Trophoblast cell (in vitro differentiated cells and primary cell): ENCODE measurements at regions not wholly inside any gene's neighbourhood (a gene's known extent, or its start where the extent isn't known, plus 50 kb on each side); places are given as distances from the start of the nearest gene placed in this dataset.

ENCODE experiments used
- DNase-seq, 2 donors: peaks; one replicate each; pipeline ENCODE4 v3.0.0-alpha.2; 2016
- H2AFZ ChIP-seq: 2 replicates; pipeline ENCODE4 v1.6.1; 2013; ENCODE audit warnings: low read length, moderate library complexity, mild to moderate bottlenecking; ENCODE audit not compliant: insufficient read depth, poor library complexity
- H2AK5ac ChIP-seq: 2 replicates; pipeline ENCODE4 v1.6.1; 2013; ENCODE audit warnings: mild to moderate bottlenecking, low read length
- H2BK120ac ChIP-seq: 2 replicates; pipeline ENCODE4 v1.6.1; 2013; ENCODE audit warnings: low read length, mild to moderate bottlenecking, moderate library complexity; ENCODE audit not compliant: insufficient read depth, poor library complexity
- H2BK12ac ChIP-seq: 2 replicates; pipeline ENCODE4 v1.6.1; 2013; ENCODE audit warnings: mild to moderate bottlenecking, low read length, moderate library complexity
- H2BK5ac ChIP-seq: 2 replicates; pipeline ENCODE4 v1.6.1; 2013; ENCODE audit warnings: low read length, low read depth, moderate library complexity, mild to moderate bottlenecking; ENCODE audit not compliant: poor library complexity
- H3K14ac ChIP-seq: 2 replicates; pipeline ENCODE4 v1.6.1; 2013; ENCODE audit warnings: mild to moderate bottlenecking, low read length
- H3K18ac ChIP-seq: 2 replicates; pipeline ENCODE4 v1.6.1; 2013; ENCODE audit warnings: mild to moderate bottlenecking, low read length
- H3K23ac ChIP-seq: 2 replicates; pipeline ENCODE4 v1.6.1; 2013; ENCODE audit warnings: low read length
- H3K27ac ChIP-seq: 2 replicates; pipeline ENCODE4 v1.5.1; 2013; ENCODE audit warnings: low read depth, mild to moderate bottlenecking, inconsistent platforms, low read length, moderate library complexity
- H3K27me3 ChIP-seq: 2 replicates; pipeline ENCODE4 v1.6.1; 2013; ENCODE audit warnings: inconsistent platforms, mild to moderate bottlenecking, low read length, moderate library complexity; ENCODE audit not compliant: insufficient read depth
- H3K36me3 ChIP-seq, 2 experiments: 1 replicate in 1 of 2; 2 replicates in 1 of 2; pipeline ENCODE4 v1.6.1; 2013; ENCODE audit warnings: low read length in 2 of 2, mild to moderate bottlenecking in 2 of 2, moderate library complexity in 1 of 2; ENCODE audit not compliant: insufficient read depth in 2 of 2, control insufficient read depth in 1 of 2
- H3K4ac ChIP-seq: 2 replicates; pipeline ENCODE4 v1.6.1; 2013; ENCODE audit warnings: low read depth, mild to moderate bottlenecking, low read length, moderate library complexity
- H3K4me1 ChIP-seq, 2 experiments: 1 replicate in 1 of 2; 2 replicates in 1 of 2; pipeline ENCODE4 v1.6.1; 2013; ENCODE audit warnings: low read length in 2 of 2, mild to moderate bottlenecking in 2 of 2, moderate library complexity in 1 of 2; ENCODE audit not compliant: insufficient read depth in 2 of 2, control insufficient read depth in 1 of 2
- H3K4me2 ChIP-seq: 2 replicates; pipeline ENCODE4 v1.6.1; 2013; ENCODE audit warnings: inconsistent platforms, mild to moderate bottlenecking, low read length, moderate library complexity
- H3K4me3 ChIP-seq: 2 replicates; pipeline ENCODE4 v1.5.1; 2013; ENCODE audit warnings: mild to moderate bottlenecking, low read depth, low read length, inconsistent platforms
- H3K79me1 ChIP-seq: one replicate; pipeline ENCODE4 v1.6.1; 2013; ENCODE audit warnings: low read length
- H3K79me2 ChIP-seq: 2 replicates; pipeline ENCODE4 v1.6.1; 2013; ENCODE audit warnings: low read length, mild to moderate bottlenecking; ENCODE audit not compliant: control insufficient read depth, insufficient read depth, poor library complexity
- H3K9ac ChIP-seq: 2 replicates; pipeline ENCODE4 v1.6.1; 2013; ENCODE audit warnings: mild to moderate bottlenecking, low read length
- H3K9me3 ChIP-seq: 2 replicates; pipeline ENCODE4 v1.6.1; 2013; ENCODE audit warnings: low read depth, mild to moderate bottlenecking, control low read depth, inconsistent platforms, low read length; ENCODE audit not compliant: insufficient read depth
- H4K12ac ChIP-seq: 2 replicates; pipeline ENCODE4 v1.6.1; 2013; ENCODE audit warnings: low read depth, mild to moderate bottlenecking, low read length, moderate library complexity
- H4K8ac ChIP-seq: 2 replicates; pipeline ENCODE4 v1.6.1; 2013; ENCODE audit warnings: low read depth, mild to moderate bottlenecking, low read length, moderate library complexity
- H4K91ac ChIP-seq: one replicate; pipeline ENCODE4 v1.6.1; 2013; ENCODE audit warnings: low read depth, mild to moderate bottlenecking, low read length, moderate library complexity
- WGBS: extraction: QIAGEN DNeasy Blood & Tissue Kit; methylation state at CpG from one replicate; pipeline ENCODE4 v1.1.7; 2013; ENCODE audit warnings: missing lambda C conversion rate; ENCODE audit not compliant: insufficient read length, insufficient coverage; ENCODE audit errors: extremely low coverage; 5-methylcytosine and 5-hydroxymethylcytosine counted together

DNA sequence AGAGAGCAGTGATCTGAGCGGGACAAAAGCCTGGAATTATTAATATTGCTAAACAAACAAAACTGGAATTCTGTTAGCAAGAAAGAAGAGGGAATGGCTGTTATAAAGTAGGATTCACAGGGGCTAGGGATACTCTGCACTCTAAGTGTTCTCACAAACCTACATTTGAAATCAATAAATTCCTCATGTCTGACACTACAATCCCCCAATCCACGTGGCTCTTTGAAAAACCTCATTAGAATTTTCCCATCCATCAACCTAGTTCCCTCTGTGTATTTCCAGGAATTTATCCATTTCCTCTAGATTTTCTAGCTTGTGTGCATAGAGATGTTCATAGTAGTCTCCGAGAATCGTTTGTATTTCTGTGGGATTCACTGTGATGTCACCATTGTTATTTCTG, 307.5 kb downstream of the RBM26 start:
- no CpG with 5 or more reads among the region's 4 CpGs for WGBS
- no peaks in the 10 kb centered on the region for H3K79me2 ChIP-seq
- no peak overlapping the region for H4K8ac ChIP-seq
- no peak overlapping the region for H2BK12ac ChIP-seq
- DNase-seq: no peak
- H2BK5ac ChIP-seq: no peak overlapping the region
- H3K9ac ChIP-seq: no peak overlapping the region
- H3K27me3 ChIP-seq: no peaks in the 10 kb centered on the region
- no peak overlapping the region for H2AK5ac ChIP-seq
- H3K4ac ChIP-seq: no peak overlapping the region
- no peaks in the 10 kb centered on the region for H3K36me3 ChIP-seq
- H2BK120ac ChIP-seq: no peak overlapping the region
- H3K4me1 ChIP-seq: no peaks in the 10 kb centered on the region
- H4K91ac ChIP-seq: no peak overlapping the region
- H3K4me3 ChIP-seq: no peak overlapping the region
- H3K27ac ChIP-seq: no peak overlapping the region
- no peak overlapping the region for H3K18ac ChIP-seq
- H3K23ac ChIP-seq: no peak overlapping the region
- H3K14ac ChIP-seq: no peak overlapping the region
- no peaks in the 10 kb centered on the region for H3K79me1 ChIP-seq
- no peak overlapping the region for H3K4me2 ChIP-seq
- H4K12ac ChIP-seq: no peak overlapping the region
- no peaks in the 10 kb centered on the region for H3K9me3 ChIP-seq
- no peak overlapping the region for H2AFZ ChIP-seq

DNA sequence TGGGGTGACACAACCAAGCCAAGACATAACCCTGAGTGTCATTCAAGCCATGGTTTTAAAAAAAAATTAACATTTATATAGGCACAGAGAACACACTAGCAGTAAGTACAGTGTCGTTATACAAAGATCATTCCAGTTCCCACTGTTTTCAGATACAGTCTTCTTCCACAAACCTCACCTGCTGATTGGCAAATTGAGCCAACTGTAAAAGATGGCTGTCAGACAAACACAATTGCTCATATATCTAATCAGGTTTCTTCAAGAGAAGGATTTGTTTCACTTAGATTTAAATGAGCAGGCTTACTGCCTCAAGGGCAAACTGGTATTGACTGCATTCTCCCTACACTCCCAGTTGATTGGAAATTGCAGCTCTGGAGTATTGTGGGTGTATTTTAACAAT, 308.9 kb downstream of the RBM26 start:
- H3K4me1 ChIP-seq: no peaks in the 10 kb centered on the region
- H3K9me3 ChIP-seq: no peaks in the 10 kb centered on the region
- H3K27ac ChIP-seq: no peak overlapping the region
- no peak overlapping the region for H3K4ac ChIP-seq
- H3K4me2 ChIP-seq: no peak overlapping the region
- no peaks in the 10 kb centered on the region for H3K36me3 ChIP-seq
- H2BK5ac ChIP-seq: no peak overlapping the region
- H4K12ac ChIP-seq: no peak overlapping the region
- H2AFZ ChIP-seq: no peak overlapping the region
- no peak overlapping the region for H2AK5ac ChIP-seq
- H2BK120ac ChIP-seq: no peak overlapping the region
- H3K18ac ChIP-seq: no peak overlapping the region
- DNase-seq: no peak
- H3K27me3 ChIP-seq: no peaks in the 10 kb centered on the region
- no peak overlapping the region for H3K14ac ChIP-seq
- H4K91ac ChIP-seq: no peak overlapping the region
- no peak overlapping the region for H3K9ac ChIP-seq
- no CpG with 5 or more reads among the region's 1 CpG for WGBS
- H3K79me1 ChIP-seq: no peaks in the 10 kb centered on the region
- H2BK12ac ChIP-seq: no peak overlapping the region
- H3K4me3 ChIP-seq: no peak overlapping the region
- no peak overlapping the region for H4K8ac ChIP-seq
- no peaks in the 10 kb centered on the region for H3K79me2 ChIP-seq
- no peak overlapping the region for H3K23ac ChIP-seq

DNA sequence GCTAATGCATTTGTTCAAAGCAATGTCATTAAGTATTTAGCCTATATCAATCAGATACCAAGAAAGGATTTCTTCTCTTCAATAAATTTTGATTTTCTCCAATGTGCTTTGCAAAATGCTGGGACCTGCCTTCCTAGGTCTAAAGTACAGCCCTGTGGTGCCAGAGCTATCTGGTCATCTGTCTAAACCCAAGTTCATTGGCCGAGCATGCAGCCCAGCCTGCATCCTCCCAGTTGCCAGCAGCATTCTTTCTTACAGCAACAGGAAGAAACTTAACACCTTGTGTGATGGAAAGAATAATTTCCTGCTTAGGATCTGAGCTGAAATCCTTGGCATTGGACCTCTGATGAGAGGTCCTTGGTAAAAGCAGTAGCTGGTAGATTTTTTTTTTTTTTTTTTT, 310.0 kb downstream of the RBM26 start:
- no peaks in the 10 kb centered on the region for H3K79me2 ChIP-seq
- DNase-seq: peak; percentile 34 to 60
- no peak overlapping the region for H3K4ac ChIP-seq
- H3K9me3 ChIP-seq: no peaks in the 10 kb centered on the region
- H2BK120ac ChIP-seq: no peak overlapping the region
- H2AK5ac ChIP-seq: no peak overlapping the region
- H3K27ac ChIP-seq: no peak overlapping the region
- no peak overlapping the region for H3K23ac ChIP-seq
- H3K4me1 ChIP-seq: no peaks in the 10 kb centered on the region
- H4K8ac ChIP-seq: no peak overlapping the region
- no peak overlapping the region for H3K9ac ChIP-seq
- no peaks in the 10 kb centered on the region for H3K27me3 ChIP-seq
- no peak overlapping the region for H2BK12ac ChIP-seq
- no peaks in the 10 kb centered on the region for H3K36me3 ChIP-seq
- H3K18ac ChIP-seq: no peak overlapping the region
- H2AFZ ChIP-seq: no peak overlapping the region
- no peak overlapping the region for H3K4me2 ChIP-seq
- H3K79me1 ChIP-seq: no peaks in the 10 kb centered on the region
- H3K14ac ChIP-seq: no peak overlapping the region
- no peak overlapping the region for H4K91ac ChIP-seq
- no peak overlapping the region for H2BK5ac ChIP-seq
- no CpG with 5 or more reads among the region's 1 CpG for WGBS
- H3K4me3 ChIP-seq: no peak overlapping the region
- no peak overlapping the region for H4K12ac ChIP-seq

DNA sequence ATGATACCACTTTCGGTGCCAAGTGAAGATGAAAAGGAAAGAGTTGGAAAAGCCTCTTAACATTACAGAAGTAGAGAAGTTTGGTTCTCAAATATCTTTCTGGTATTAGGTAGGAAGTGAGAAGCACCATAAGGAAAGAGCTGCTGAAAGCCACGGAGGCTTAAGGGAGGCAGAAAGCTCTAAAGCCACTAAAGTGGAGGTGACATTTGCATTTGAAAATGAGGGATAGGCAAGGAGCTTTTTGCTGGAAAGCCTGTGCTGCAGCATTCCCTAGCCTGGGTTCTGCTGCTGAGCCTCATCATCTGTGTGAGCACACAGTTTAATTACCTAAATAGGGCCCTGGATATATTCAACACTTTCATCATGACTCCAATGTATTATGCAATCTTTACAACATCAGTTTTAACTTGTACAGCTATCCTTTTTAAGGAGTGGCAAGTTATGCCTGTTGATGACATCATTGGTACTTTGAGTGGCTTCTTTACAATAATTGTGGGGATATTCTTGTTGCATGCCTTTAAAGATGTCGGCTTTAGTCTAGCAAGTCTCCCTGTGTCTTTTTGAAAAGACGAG, 315.4 kb downstream of the RBM26 start:
- H2AFZ ChIP-seq: no peak overlapping the region
- H3K27me3 ChIP-seq: no peaks in the 10 kb centered on the region
- no peaks in the 10 kb centered on the region for H3K79me2 ChIP-seq
- no peak overlapping the region for H3K4ac ChIP-seq
- H3K36me3 ChIP-seq: no peaks in the 10 kb centered on the region
- H3K79me1 ChIP-seq: no peaks in the 10 kb centered on the region
- no peak overlapping the region for H2BK5ac ChIP-seq
- H4K8ac ChIP-seq: no peak overlapping the region
- H2BK120ac ChIP-seq: no peak overlapping the region
- H2AK5ac ChIP-seq: no peak overlapping the region
- H3K4me1 ChIP-seq: no peaks in the 10 kb centered on the region
- H4K12ac ChIP-seq: no peak overlapping the region
- no peaks in the 10 kb centered on the region for H3K9me3 ChIP-seq
- H3K9ac ChIP-seq: no peak overlapping the region
- H3K18ac ChIP-seq: no peak overlapping the region
- no peak overlapping the region for H2BK12ac ChIP-seq
- WGBS: no CpG with 5 or more reads among the region's 4 CpGs
- DNase-seq: peak in 1 of 2 donors; percentile 6
- H3K4me3 ChIP-seq: no peak overlapping the region
- H4K91ac ChIP-seq: no peak overlapping the region
- H3K4me2 ChIP-seq: no peak overlapping the region
- no peak overlapping the region for H3K27ac ChIP-seq
- no peak overlapping the region for H3K23ac ChIP-seq
- H3K14ac ChIP-seq: no peak overlapping the region
